HFF-Myc (cell line): ENCODE measurements at regions not wholly inside any gene's neighbourhood (a gene's known extent, or its start where the extent isn't known, plus 50 kb on each side); places are given as distances from the start of the nearest gene placed in this dataset.

Source experiments
- DNase-seq: peaks from one replicate; pipeline ENCODE4 v3.0.0-alpha.2; 2011; ENCODE audit warnings: low read depth; ENCODE audit errors: extremely low read depth
- H3K4me3 ChIP-seq: replicated peaks from 2 replicates; pipeline ENCODE4 v1.5.1; 2011; ENCODE audit warnings: low read depth, mild to moderate bottlenecking, control low read depth, low read length
- CTCF ChIP-seq: IDR thresholded peaks from 2 replicates; pipeline ENCODE4 v1.5.1; 2012; ENCODE audit warnings: mild to moderate bottlenecking, low read depth, low read length, control low read depth; ENCODE audit errors: missing control alignments

- no peak for TF ChIP-seq CTCF
- DNase-seq: no peak
- H3K4me3 ChIP-seq: no peak overlapping the region
These were observed 492.7 kb downstream of the CNTN3 start for GRCh38 chr3:74121761-74122160.

- no peak for DNase-seq
- no peak for TF ChIP-seq CTCF
- H3K4me3 ChIP-seq: no peak overlapping the region
These were observed 494.5 kb upstream of the PDZRN3 start for GRCh38 chr3:74119221-74119620.

- DNase-seq: no peak
- H3K4me3 ChIP-seq: no peak overlapping the region
- TF ChIP-seq CTCF: no peak
These were observed 491.2 kb upstream of the PDZRN3 start for GRCh38 chr3:74115906-74116305.

- TF ChIP-seq CTCF: no peak
- no peak for DNase-seq
- H3K4me3 ChIP-seq: no peak overlapping the region
These were observed 482.7 kb upstream of the PDZRN3 start for GRCh38 chr3:74107451-74107850.

GRCh38 chr3:74106925-74107324, 482.2 kb upstream of the PDZRN3 start:
- DNase-seq: no peak
- no peak for TF ChIP-seq CTCF
- H3K4me3 ChIP-seq: no peak overlapping the region

- DNase-seq: no peak
- TF ChIP-seq CTCF: no peak
- no peak overlapping the region for H3K4me3 ChIP-seq
These were observed 466.5 kb upstream of the PDZRN3 start for GRCh38 chr3:74091204-74091603.

- no peak for TF ChIP-seq CTCF
- no peak overlapping the region for H3K4me3 ChIP-seq
- no peak for DNase-seq
These were observed 465.1 kb upstream of the PDZRN3 start for GRCh38 chr3:74089814-74090213.
